ENCODE measurements at regions not wholly inside any gene's neighbourhood (a gene's known extent, or its start where the extent isn't known, plus 50 kb on each side); places are given as distances from the start of the nearest gene placed in this dataset.

GRCh38 chr10:130816116-130816901 lies 495.2 kb downstream of the TCERG1L start:
- 79 to 81% methylated on average over 4 to 23 of the region's 23 CpGs for WGBS, 2 donors (ENCODE audit: low coverage in 1 of 2)
- H3K36me3 ChIP-seq: no peaks in the 10 kb centered on the region
- TF ChIP-seq POLR2AphosphoS5 (IDR thresholded peaks at IDR 0.05) (no peak), CTCF (IDR thresholded peaks at IDR 0.05) (no peak), EP300 (IDR thresholded peaks at IDR 0.05; ENCODE audit: low read depth) (no peak), POLR2A (IDR thresholded peaks at IDR 0.05) (no peak)
- intact Hi-C loops (cut with DNase I; ENCODE audit: low total_unique reads) (no loop called here), in situ Hi-C loops (cut with MboI; ENCODE audit: low pct_ligation_motif_present in 1 of 4, low pct_unique_long_range_greater_than_20kb in 1 of 4, low sequenced_read_pairs in 3 of 4) (no loop called here)
- no peak overlapping the region for H3K4me3 ChIP-seq
- H3K9me3 ChIP-seq: no peaks in the 10 kb centered on the region
- no peaks in the 10 kb centered on the region for H3K4me1 ChIP-seq
- no peak overlapping the region for H3K27ac ChIP-seq
- no peak for DNase-seq
- H3K27me3 ChIP-seq: no peaks in the 10 kb centered on the region

GRCh38 chr10:130817046-130817624 lies 494.4 kb downstream of the TCERG1L start:
- no peaks in the 10 kb centered on the region for H3K4me1 ChIP-seq
- 74% methylated on average over 8 of the region's 8 CpGs; no CpG with 5 or more reads in 1 of the 2 donors for WGBS, 2 donors (ENCODE audit: low coverage in 1 of 2)
- no peak overlapping the region for H3K4me3 ChIP-seq
- in situ Hi-C loops (cut with MboI; ENCODE audit: low pct_ligation_motif_present in 1 of 4, low pct_unique_long_range_greater_than_20kb in 1 of 4, low sequenced_read_pairs in 3 of 4) (no loop called here), intact Hi-C loops (cut with DNase I; ENCODE audit: low total_unique reads) (no loop called here)
- TF ChIP-seq POLR2A (IDR thresholded peaks at IDR 0.05) (no peak), POLR2AphosphoS5 (IDR thresholded peaks at IDR 0.05) (no peak), EP300 (IDR thresholded peaks at IDR 0.05; ENCODE audit: low read depth) (no peak), CTCF (IDR thresholded peaks at IDR 0.05) (no peak)
- no peaks in the 10 kb centered on the region for H3K9me3 ChIP-seq
- no peaks in the 10 kb centered on the region for H3K36me3 ChIP-seq
- no peak for DNase-seq
- no peak overlapping the region for H3K27ac ChIP-seq
- no peaks in the 10 kb centered on the region for H3K27me3 ChIP-seq

GRCh38 chr10:130817674-130818073 lies 493.8 kb downstream of the TCERG1L start:
- DNase-seq: no peak
- Histone ChIP-seq H3K4me1 (no peaks in the 10 kb centered on the region), H3K9me3 (no peaks in the 10 kb centered on the region), H3K27ac (no peak overlapping the region), H3K36me3 (no peaks in the 10 kb centered on the region), H3K4me3 (no peak overlapping the region), H3K27me3 (no peaks in the 10 kb centered on the region)
- 75 to 87% methylated on average over 3 to 6 of the region's 6 CpGs for WGBS, 2 donors (ENCODE audit: low coverage in 1 of 2)
- in situ Hi-C loops (cut with MboI; ENCODE audit: low pct_ligation_motif_present in 1 of 4, low pct_unique_long_range_greater_than_20kb in 1 of 4, low sequenced_read_pairs in 3 of 4) (no loop called here), intact Hi-C loops (cut with DNase I; ENCODE audit: low total_unique reads) (no loop called here)
- TF ChIP-seq POLR2AphosphoS5 (IDR thresholded peaks at IDR 0.05) (no peak), POLR2A (IDR thresholded peaks at IDR 0.05) (no peak), EP300 (IDR thresholded peaks at IDR 0.05; ENCODE audit: low read depth) (no peak), CTCF (IDR thresholded peaks at IDR 0.05) (no peak)

GRCh38 chr10:130820880-130821482 lies 490.5 kb downstream of the TCERG1L start:
- no peak for DNase-seq
- WGBS, 2 donors (ENCODE audit: low coverage in 1 of 2): 77% methylated on average over 11 of the region's 11 CpGs; no CpG with 5 or more reads in 1 of the 2 donors
- TF ChIP-seq POLR2AphosphoS5 (IDR thresholded peaks at IDR 0.05) (no peak), EP300 (IDR thresholded peaks at IDR 0.05; ENCODE audit: low read depth) (no peak), CTCF (IDR thresholded peaks at IDR 0.05) (no peak), POLR2A (IDR thresholded peaks at IDR 0.05) (no peak)
- intact Hi-C loops (cut with DNase I; ENCODE audit: low total_unique reads) (no loop called here), in situ Hi-C loops (cut with MboI; ENCODE audit: low pct_ligation_motif_present in 1 of 4, low pct_unique_long_range_greater_than_20kb in 1 of 4, low sequenced_read_pairs in 3 of 4) (no loop called here)
- H3K27ac ChIP-seq: no peak overlapping the region
- no peaks in the 10 kb centered on the region for H3K4me1 ChIP-seq
- no peaks in the 10 kb centered on the region for H3K27me3 ChIP-seq
- H3K4me3 ChIP-seq: no peak overlapping the region
- no peaks in the 10 kb centered on the region for H3K36me3 ChIP-seq
- peaks cover 6 to 7% of the 10 kb centered on the region in 2 donors for H3K9me3 ChIP-seq
